GM18502 (cell line): ENCODE measurements at regions not wholly inside any gene's neighbourhood (a gene's known extent, or its start where the extent isn't known, plus 50 kb on each side); places are given as distances from the start of the nearest gene placed in this dataset.

Source experiments
- ATAC-seq: cut with Tn5 transposase; IDR thresholded peaks from one replicate; pipeline ENCODE4 v1.9.1; 2021; ENCODE audit warnings: mild to moderate bottlenecking; ENCODE audit not compliant: unreplicated experiment, poor library complexity

- no peak for ATAC-seq
Observed at GRCh38 chr6:168722397-168722796, 281.4 kb downstream of the SMOC2 start.

GRCh38 chr6:168721571-168721970 lies 280.6 kb downstream of the SMOC2 start:
- no peak for ATAC-seq

- ATAC-seq, result no peak
Observed at GRCh38 chr6:168719901-168720300, 278.9 kb downstream of the SMOC2 start.

DNA sequence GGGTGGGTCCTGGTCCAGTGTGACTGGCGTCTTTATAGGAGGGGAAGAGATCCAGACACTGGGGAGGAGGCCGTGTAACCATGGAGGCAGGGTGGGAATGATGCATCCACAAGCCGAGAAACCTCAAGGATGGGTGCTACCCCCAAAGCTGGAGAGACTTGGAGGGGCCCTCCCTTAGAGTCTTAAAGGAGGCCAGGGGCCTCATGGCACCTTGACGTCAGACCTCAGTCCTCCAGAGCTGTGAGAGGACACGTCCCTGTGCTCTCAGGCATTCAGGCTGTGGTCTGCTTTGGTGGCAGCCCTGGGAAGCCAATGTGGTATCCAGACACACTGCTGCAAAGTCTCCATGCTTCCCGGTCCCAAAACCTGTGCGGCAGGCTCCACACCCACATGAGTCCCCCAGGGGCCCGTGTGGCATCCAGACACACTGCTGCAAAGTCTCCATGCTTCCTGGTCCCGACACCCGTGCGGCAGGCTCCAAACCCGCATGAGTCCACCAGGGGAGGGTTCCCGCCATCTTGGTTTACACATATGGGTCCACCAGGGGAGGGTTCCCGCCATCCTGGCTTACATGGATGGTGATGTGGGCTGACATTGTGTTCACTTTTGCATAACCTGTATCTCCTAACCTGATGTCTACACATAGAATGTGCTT lies 278.0 kb downstream of the SMOC2 start:
- ATAC-seq, result no peak
